Astrocyte (in vitro differentiated cells and primary cell): ENCODE measurements at regions not wholly inside any gene's neighbourhood (a gene's known extent, or its start where the extent isn't known, plus 50 kb on each side); places are given as distances from the start of the nearest gene placed in this dataset.

Experiments
- CTCF ChIP-seq: IDR thresholded peaks from 2 replicates; pipeline ENCODE4 v1.5.1; 2011; ENCODE audit warnings: low read depth, mild to moderate bottlenecking, inconsistent platforms, low read length, moderate library complexity; ENCODE audit not compliant: insufficient read depth
- EZH2 ChIP-seq: IDR thresholded peaks from 2 replicates; pipeline ENCODE4 v1.6.1; 2012; ENCODE audit warnings: mild to moderate bottlenecking, low read length, inconsistent platforms; ENCODE audit not compliant: insufficient read depth

DNA sequence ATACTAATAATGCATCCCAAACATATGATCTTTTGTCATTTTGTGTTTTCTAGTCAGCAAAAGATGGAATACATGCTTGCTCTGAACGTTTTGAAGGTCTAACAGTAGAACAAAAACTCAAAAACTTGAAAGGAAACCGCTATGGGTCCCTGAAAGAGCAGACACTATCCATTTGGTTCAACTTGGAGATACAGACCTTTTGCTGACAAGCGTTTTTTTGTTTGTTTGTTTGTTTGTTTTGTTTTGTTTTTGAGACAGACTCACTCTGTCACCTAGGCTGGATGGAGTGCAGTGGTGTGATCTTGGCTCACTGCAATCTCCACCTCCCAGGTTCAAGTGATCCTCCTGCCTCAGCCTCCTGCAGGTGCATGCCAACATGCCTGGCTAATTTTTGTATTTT is 644.3 kb upstream of the PTCHD4 start:
- no peak for TF ChIP-seq CTCF
- TF ChIP-seq EZH2: no peak
